Caco-2 (cell line): ENCODE measurements at regions not wholly inside any gene's neighbourhood (a gene's known extent, or its start where the extent isn't known, plus 50 kb on each side); places are given as distances from the start of the nearest gene placed in this dataset.

ENCODE experiments used
- BruUV-seq: library from RNA; stranded (reverse); fragments of 400-500 nt; replicated peaks from 2 replicates; lab custom pipeline; 2021; lab: Mats Ljungman, UMichigan
- CTCF ChIA-PET: fragments of 300-600 bp; sonication (Branson Sonifier 250); formaldehyde crosslinking; loops from one replicate; lab custom pipeline; 2022; ENCODE audit warnings: antibody characterized with exemption; lab: Charles Lee
- POLR2A ChIA-PET: fragments of 300-600 bp; sonication (Branson Sonifier 250); formaldehyde crosslinking; loops from one replicate; lab custom pipeline; 2022; ENCODE audit warnings: antibody characterized with exemption; lab: Charles Lee
- DNase-seq, 2 experiments: peaks; one replicate each; pipeline versions ENCODE4 v3.0.0 to v3.0.0-alpha.2; 2020 to 2022
- H3K27me3 ChIP-seq: replicated peaks from 2 replicates; pipeline ENCODE4 v1.6.0; 2011; ENCODE audit warnings: low read length; ENCODE audit not compliant: control insufficient read depth, insufficient read depth
- H3K36me3 ChIP-seq: 2 replicates; pipeline ENCODE4 v1.5.1; 2011; ENCODE audit warnings: low read length; ENCODE audit not compliant: control insufficient read depth, insufficient read depth
- H3K4me1 ChIP-seq: fragments of 250-450 bp; sonication (Bioruptor Pico); 2 replicates; pipeline ENCODE4 v1.5.1; 2020; ENCODE audit warnings: mild to moderate bottlenecking
- H3K4me3 ChIP-seq: 2 replicates; pipeline ENCODE4 v1.5.1; 2011; ENCODE audit warnings: low read depth, mild to moderate bottlenecking, control low read depth, low read length
- H3K9me3 ChIP-seq: fragments of 250-450 bp; sonication (Bioruptor Pico); 2 replicates; pipeline ENCODE4 v1.5.1; 2020; ENCODE audit warnings: mild to moderate bottlenecking, moderate library complexity
- H3K27ac Mint-ChIP-seq: one replicate; pipeline ENCODE4 v1.8.0; 2022; ENCODE audit warnings: mixed read lengths; ENCODE audit not compliant: unreplicated experiment
- H3K27me3 Mint-ChIP-seq: one replicate; pipeline ENCODE4 v1.8.0; 2022; ENCODE audit warnings: mixed read lengths; ENCODE audit not compliant: insufficient read depth, unreplicated experiment
- H3K36me3 Mint-ChIP-seq: one replicate; pipeline ENCODE4 v1.8.0; 2022; ENCODE audit warnings: mild to moderate bottlenecking, mixed read lengths; ENCODE audit not compliant: insufficient read depth, unreplicated experiment
- H3K4me1 Mint-ChIP-seq: one replicate; pipeline ENCODE4 v1.8.0; 2022; ENCODE audit warnings: low read depth, mixed read lengths; ENCODE audit not compliant: unreplicated experiment
- H3K4me3 Mint-ChIP-seq: one replicate; pipeline ENCODE4 v1.8.0; 2022; ENCODE audit warnings: mild to moderate bottlenecking, moderate library complexity, mixed read lengths; ENCODE audit not compliant: unreplicated experiment
- H3K9me3 Mint-ChIP-seq: one replicate; pipeline ENCODE4 v1.8.0; 2022; ENCODE audit warnings: mixed read lengths; ENCODE audit not compliant: unreplicated experiment
- CTCF ChIP-seq, 2 experiments: fragments of 200-600 bp in 1 of 2; IDR thresholded peaks; 1 replicate in 1 of 2; 2 replicates in 1 of 2; pipeline versions ENCODE4 v1.5.1 to v1.8.0; 2011 to 2022; ENCODE audit warnings: antibody characterized with exemption in 1 of 2, control low read depth in 1 of 2, inconsistent platforms in 1 of 2, low read depth in 1 of 2, low read length in 1 of 2, mild to moderate bottlenecking in 1 of 2, moderate library complexity in 1 of 2; ENCODE audit not compliant: insufficient read depth in 1 of 2, severe bottlenecking in 1 of 2, unreplicated experiment in 1 of 2
- intact Hi-C: fragments of 100-400 bp; cut with micrococcal nuclease; formaldehyde crosslinking; loops from one replicate; pipeline ENCODE4 v1.10.0; 2022; ENCODE audit not compliant: unreplicated experiment

GRCh38 chr1:31497601-31498000, 78.7 kb upstream of the TINAGL1 start:
- intact Hi-C loops, result no loop called here
- Histone ChIP-seq H3K36me3 (no peaks in the 10 kb centered on the region), H3K4me1 (no peaks in the 10 kb centered on the region), H3K9me3 (no peaks in the 10 kb centered on the region), H3K27me3 (no peaks in the 10 kb centered on the region), H3K4me3 (no peak overlapping the region)
- BruUV-seq, result no TSS peak
- no peaks in the 10 kb centered on the region for H3K36me3 Mint-ChIP-seq
- no peak for TF ChIP-seq CTCF (IDR thresholded peaks at IDR 0.05; ENCODE audit: insufficient read depth in 1 of 2, low read depth in 1 of 2, low read length in 1 of 2, severe bottlenecking in 1 of 2, unreplicated experiment in 1 of 2)
- ChIA-PET CTCF (interaction anchor here (0.6 to 0.7 kb wide), 2 partner anchors 16 to 76 kb away, joined by 3 read pairs; no protein-coding TSS in a partner anchor), POLR2A (no interaction called here)
- H3K27ac Mint-ChIP-seq, result no peak overlapping the region
- no peaks in the 10 kb centered on the region for H3K27me3 Mint-ChIP-seq
- H3K4me1 Mint-ChIP-seq, result no peaks in the 10 kb centered on the region
- no peak for DNase-seq
- no peak overlapping the region for H3K4me3 Mint-ChIP-seq
- H3K9me3 Mint-ChIP-seq, result no peaks in the 10 kb centered on the region

- Mint-ChIP-seq H3K4me3 (no peak overlapping the region), H3K36me3 (no peaks in the 10 kb centered on the region), H3K27me3 (no peaks in the 10 kb centered on the region), H3K9me3 (no peaks in the 10 kb centered on the region), H3K4me1 (no peaks in the 10 kb centered on the region), H3K27ac (no peak overlapping the region)
- H3K4me3 ChIP-seq, result no peak overlapping the region
- no peaks in the 10 kb centered on the region for H3K9me3 ChIP-seq
- ChIA-PET CTCF (interaction anchor here (0.6 to 0.7 kb wide), 2 partner anchors 15 to 77 kb away, joined by 3 read pairs; no protein-coding TSS in a partner anchor), POLR2A (no interaction called here)
- TF ChIP-seq CTCF (IDR thresholded peaks at IDR 0.05; ENCODE audit: insufficient read depth in 1 of 2, low read depth in 1 of 2, low read length in 1 of 2, severe bottlenecking in 1 of 2, unreplicated experiment in 1 of 2), result no peak
- no peaks in the 10 kb centered on the region for H3K36me3 ChIP-seq
- BruUV-seq, result no TSS peak
- no peaks in the 10 kb centered on the region for H3K4me1 ChIP-seq
- intact Hi-C loops, result no loop called here
- no peaks in the 10 kb centered on the region for H3K27me3 ChIP-seq
- no peak for DNase-seq
These were observed 77.8 kb upstream of the TINAGL1 start for GRCh38 chr1:31498376-31499040.

GRCh38 chr1:31501505-31501904, 74.8 kb upstream of the TINAGL1 start:
- Histone ChIP-seq H3K27me3 (no peaks in the 10 kb centered on the region), H3K4me1 (no peaks in the 10 kb centered on the region), H3K4me3 (no peak overlapping the region), H3K9me3 (no peaks in the 10 kb centered on the region), H3K36me3 (no peaks in the 10 kb centered on the region)
- DNase-seq, result no peak
- Mint-ChIP-seq H3K4me3 (no peak overlapping the region), H3K27ac (no peak overlapping the region), H3K36me3 (no peaks in the 10 kb centered on the region), H3K9me3 (no peaks in the 10 kb centered on the region), H3K4me1 (no peaks in the 10 kb centered on the region), H3K27me3 (no peaks in the 10 kb centered on the region)
- ChIA-PET CTCF (no interaction called here), POLR2A (no interaction called here)
- no TSS peak for BruUV-seq
- intact Hi-C loops, result no loop called here
- TF ChIP-seq CTCF (IDR thresholded peaks at IDR 0.05; ENCODE audit: insufficient read depth in 1 of 2, low read depth in 1 of 2, low read length in 1 of 2, severe bottlenecking in 1 of 2, unreplicated experiment in 1 of 2), result no peak
